ENCODE measurements at regions not wholly inside any gene's neighbourhood (a gene's known extent, or its start where the extent isn't known, plus 50 kb on each side); places are given as distances from the start of the nearest gene placed in this dataset.

- H4K20me1 ChIP-seq (ENCODE audit: insufficient read depth, low read length), result no peaks in the 10 kb centered on the region
- FAIRE-seq (no peak), DNase-seq (ENCODE audit: low read depth) (no peak)
- no peak overlapping the region for H3K4me2 ChIP-seq (ENCODE audit: low read length)
- H3K4me3 ChIP-seq (ENCODE audit: insufficient read depth, low read depth, low read length), result no peak overlapping the region
- no peak for TF ChIP-seq CTCF (IDR thresholded peaks at IDR 0.05; ENCODE audit: insufficient read depth, low read depth, low read length)
- no peak for TF ChIP-seq EZH2 (IDR thresholded peaks at IDR 0.05; ENCODE audit: insufficient read depth, low read length)
- no peaks in the 10 kb centered on the region for H3K36me3 ChIP-seq (ENCODE audit: insufficient read depth, low read length)
- H3K4me1 ChIP-seq (ENCODE audit: insufficient read depth, low read length), result peaks cover 5% of the 10 kb centered on the region
- H3K9ac ChIP-seq (ENCODE audit: low read length), result no peak overlapping the region
- no peaks in the 10 kb centered on the region for H3K79me2 ChIP-seq (ENCODE audit: insufficient read depth, low read length)
- no peaks in the 10 kb centered on the region for H3K27me3 ChIP-seq (ENCODE audit: insufficient read depth, low read length)
- no peaks in the 10 kb centered on the region for H3K9me3 ChIP-seq (ENCODE audit: insufficient read depth, low read depth, low read length)
- no peaks in the 10 kb centered on the region for H3K27me3 Mint-ChIP-seq (ENCODE audit: low read depth, unreplicated experiment)
- no peak overlapping the region for H3K27ac ChIP-seq (ENCODE audit: low read depth, low read length)
- H2AFZ ChIP-seq (ENCODE audit: low read depth, low read length), result no peak overlapping the region
- H3K36me3 Mint-ChIP-seq (ENCODE audit: low read depth, unreplicated experiment), result no peaks in the 10 kb centered on the region
- H3K4me3 Mint-ChIP-seq (ENCODE audit: unreplicated experiment), result no peak overlapping the region
- no peak overlapping the region for H3K27ac Mint-ChIP-seq (ENCODE audit: unreplicated experiment)
- peaks cover 8% of the 10 kb centered on the region for H3K4me1 Mint-ChIP-seq (ENCODE audit: low read depth, unreplicated experiment)
- peaks cover 3% of the 10 kb centered on the region for H3K9me3 Mint-ChIP-seq (ENCODE audit: unreplicated experiment)
Observed at GRCh38 chr15:25930931-25931330, 67.8 kb upstream of the ATP10A start.

Data from astrocyte (in vitro differentiated cells and primary cell).